A549 (cell line): ENCODE measurements at regions not wholly inside any gene's neighbourhood (a gene's known extent, or its start where the extent isn't known, plus 50 kb on each side); places are given as distances from the start of the nearest gene placed in this dataset.

Experiments used
- ATAC-seq, 2 experiments: fragments of 200-7000 bp in 1 of 2; fragments of >200 bp in 1 of 2; cut with Nextera tagmentation in 1 of 2; cut with Tn5 transposase in 1 of 2; 3 replicates each; pipeline versions ENCODE4 v1.8.0 to v1.9.1; 2018 to 2020; ENCODE audit warnings: mild to moderate bottlenecking in 1 of 2, moderate library complexity in 1 of 2
- CTCF ChIA-PET: fragments of 300-600 bp; sonication (Branson Sonifier 250); formaldehyde crosslinking; extraction: SDS; loops from one replicate; lab custom pipeline; 2021; ENCODE audit warnings: antibody characterized with exemption, inconsistent platforms; lab: Yijun Ruan, JAX
- POLR2A ChIA-PET: fragments of 350-600 bp; formaldehyde crosslinking; extraction: SDS; loops from one replicate; lab custom pipeline; 2021; ENCODE audit warnings: antibody characterized with exemption, inconsistent platforms; lab: Yijun Ruan, JAX
- DNase-seq, 2 experiments: peaks; one replicate each; pipeline versions ENCODE4 v3.0.0 to v3.0.0-alpha.2; 2011 to 2016; ENCODE audit warnings: low read depth in 1 of 2, low spot score in 1 of 2
- FAIRE-seq: peaks from 2 replicates; lab custom pipeline; 2011; peaks lifted over from hg19 to GRCh38; lab: Jason Lieb, UNC
- H3K27ac ChIP-seq, 2 experiments: fragments of >200 bp; sonication (Bioruptor Twin); formaldehyde crosslinking; 3 replicates each; pipeline ENCODE4 v1.5.1; 2016 to 2017
- H3K4me1 ChIP-seq: fragments of >200 bp; sonication (Bioruptor Twin); formaldehyde crosslinking; 3 replicates; pipeline ENCODE4 v1.6.1; 2016
- H3K4me2 ChIP-seq: fragments of >200 bp; sonication (Bioruptor Twin); formaldehyde crosslinking; 3 replicates; pipeline ENCODE4 v1.6.1; 2016
- H3K4me3 ChIP-seq: fragments of >200 bp; sonication (Bioruptor Twin); formaldehyde crosslinking; 3 replicates; pipeline ENCODE4 v1.5.1; 2016
- H3K9me3 ChIP-seq: fragments of >200 bp; sonication (Bioruptor Twin); formaldehyde crosslinking; 3 replicates; pipeline ENCODE4 v1.6.1; 2016
- BHLHE40 ChIP-seq: IDR thresholded peaks from 2 replicates; pipeline ENCODE4 v1.6.1; 2012; ENCODE audit warnings: low read depth, low read length, inconsistent platforms
- CBX2 ChIP-seq: fragments of 200-600 bp; sonication (generic); IDR thresholded peaks from 2 replicates; pipeline ENCODE4 v1.6.1; 2016; ENCODE audit warnings: low read depth, mild to moderate bottlenecking, borderline replicate concordance
- EHF ChIP-seq: fragments of 250-450 bp; sonication (Bioruptor Pico); IDR thresholded peaks from 2 replicates; pipeline ENCODE4 v1.5.0; 2020; ENCODE audit warnings: mild to moderate bottlenecking
- EHMT2 ChIP-seq: fragments of 200-600 bp; sonication (generic); IDR thresholded peaks from 2 replicates; pipeline ENCODE4 v1.6.1; 2016; ENCODE audit warnings: antibody characterized with exemption, low read depth, mild to moderate bottlenecking, moderate library complexity
- ESRRA ChIP-seq: fragments of 150-350 bp; IDR thresholded peaks from 2 replicates; pipeline ENCODE4 v1.6.1; 2014; ENCODE audit warnings: mild to moderate bottlenecking, low read length, borderline replicate concordance
- FOSL2 ChIP-seq, 2 experiments: fragments of 450-650 bp in 1 of 2; fragments of >200 bp in 1 of 2; sonication (Bioruptor Twin) in 1 of 2; formaldehyde crosslinking; IDR thresholded peaks; 2 replicates each; pipeline versions ENCODE4 v1.5.0 to v1.6.1; 2016 to 2020; ENCODE audit warnings: mild to moderate bottlenecking in 1 of 2, moderate library complexity in 1 of 2
- HDAC2 ChIP-seq: fragments of 200-600 bp; sonication (generic); IDR thresholded peaks from 2 replicates; pipeline ENCODE4 v1.6.1; 2016
- HOXB5 ChIP-seq: fragments of 250-450 bp; sonication (Bioruptor Pico); IDR thresholded peaks from 2 replicates; pipeline ENCODE4 v1.5.0; 2020; ENCODE audit warnings: mild to moderate bottlenecking, moderate library complexity
- JUN ChIP-seq, 2 experiments: fragments of >200 bp; sonication (Bioruptor Twin); formaldehyde crosslinking; IDR thresholded peaks; 2 replicates in 1 of 2; 3 replicates in 1 of 2; pipeline ENCODE4 v1.6.1; 2016 to 2017
- KDM1A ChIP-seq: fragments of 200-600 bp; sonication (generic); IDR thresholded peaks from 2 replicates; pipeline ENCODE4 v1.6.1; 2016; ENCODE audit warnings: low read depth, mild to moderate bottlenecking
- MAFK ChIP-seq: fragments of 450-650 bp; IDR thresholded peaks from 2 replicates; pipeline ENCODE4 v1.6.1; 2014; ENCODE audit not compliant: partially characterized antibody
- NFE2L2 ChIP-seq: fragments of 150-350 bp; conservative IDR thresholded peaks from 2 replicates; pipeline ENCODE4 v1.6.1; 2014; ENCODE audit warnings: low read length
- NPAS2 ChIP-seq: fragments of 250-450 bp; sonication (Bioruptor Pico); IDR thresholded peaks from 2 replicates; pipeline ENCODE4 v1.8.0; 2022; ENCODE audit warnings: mild to moderate bottlenecking, moderate library complexity, borderline replicate concordance
- NR3C1 ChIP-seq: fragments of >200 bp; sonication (Bioruptor Twin); formaldehyde crosslinking; IDR thresholded peaks from 3 replicates; pipeline ENCODE4 v1.6.1; 2017
- POLR2A ChIP-seq: IDR thresholded peaks from 2 replicates; pipeline ENCODE4 v1.6.1; 2012; ENCODE audit warnings: mild to moderate bottlenecking, low read length
- RARB ChIP-seq: fragments of 250-450 bp; sonication (Bioruptor Pico); IDR thresholded peaks from 2 replicates; pipeline ENCODE4 v1.8.0; 2021; ENCODE audit warnings: mild to moderate bottlenecking, moderate library complexity
- SMC3 ChIP-seq: fragments of >200 bp; sonication (Bioruptor Twin); formaldehyde crosslinking; IDR thresholded peaks from 3 replicates; pipeline ENCODE4 v1.6.1; 2018; ENCODE audit warnings: inconsistent platforms
- SREBF2 ChIP-seq: fragments of 450-650 bp; IDR thresholded peaks from 2 replicates; pipeline ENCODE4 v1.6.1; 2014; ENCODE audit warnings: mild to moderate bottlenecking, moderate library complexity
- TP53 ChIP-seq: fragments of 250-450 bp; sonication (Bioruptor Pico); IDR thresholded peaks from 2 replicates; pipeline ENCODE4 v1.5.0; 2021; ENCODE audit warnings: mild to moderate bottlenecking, moderate library complexity
- ZFP36 ChIP-seq: fragments of 450-650 bp; IDR thresholded peaks from 2 replicates; pipeline ENCODE4 v1.6.1; 2014; ENCODE audit warnings: borderline replicate concordance; ENCODE audit not compliant: partially characterized antibody
- WGBS: methylation state at CpG from one replicate; pipeline ENCODE4 v1.1.6; 2017; ENCODE audit errors: missing lambda C conversion rate; 5-methylcytosine and 5-hydroxymethylcytosine counted together
- TF ChIP-seq, protein P1 (sequence below): fragments of 200-600 bp; sonication (generic); IDR thresholded peaks from 2 replicates; pipeline ENCODE4 v1.6.1; 2016; ENCODE audit warnings: antibody characterized with exemption, mild to moderate bottlenecking, moderate library complexity
- TF ChIP-seq, protein P2 (sequence below): fragments of 250-450 bp; sonication (Bioruptor Pico); IDR thresholded peaks from 2 replicates; pipeline ENCODE4 v1.5.0; 2020; ENCODE audit warnings: low read depth, mild to moderate bottlenecking, moderate library complexity
- TF ChIP-seq, protein P3 (sequence below): fragments of 450-650 bp; IDR thresholded peaks from 2 replicates; pipeline ENCODE4 v1.6.1; 2014; ENCODE audit warnings: antibody characterized with exemption
- TF ChIP-seq, protein P4 (sequence below): fragments of >200 bp; sonication (Bioruptor Twin); formaldehyde crosslinking; IDR thresholded peaks from 2 replicates; pipeline ENCODE4 v1.6.1; 2016
- TF ChIP-seq, protein P5 (sequence below): IDR thresholded peaks from 2 replicates; pipeline ENCODE4 v1.6.1; 2012; ENCODE audit warnings: low read depth, borderline replicate concordance

DNA sequence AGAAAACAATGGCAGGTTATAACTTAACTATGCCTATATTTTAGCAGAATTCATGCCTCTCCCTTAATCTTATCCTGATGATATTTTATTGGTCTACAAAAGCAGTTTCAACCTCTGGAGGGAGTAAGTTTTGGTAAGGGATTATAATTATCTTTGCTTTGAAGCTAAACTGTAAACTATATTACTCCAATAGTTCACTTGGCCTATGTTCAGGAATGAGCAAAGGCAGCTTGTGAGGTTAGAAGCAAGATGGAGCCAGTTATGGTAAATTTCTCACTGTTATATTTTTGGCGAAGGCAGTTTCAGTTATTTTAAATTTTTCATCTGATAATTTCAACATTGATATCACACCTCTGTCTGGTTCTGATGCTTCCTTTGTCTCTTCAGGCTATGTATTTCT is 192.5 kb upstream of the RGPD4 start:
- no peak overlapping the region for H3K4me2 ChIP-seq
- no peak for DNase-seq
- 89% methylated on average over 1 of the region's 1 CpG for WGBS
- peaks cover 17% of the 10 kb centered on the region; the same call in 2 of the 3 replicates for H3K9me3 ChIP-seq
- ATAC-seq = no peak
- H3K4me3 ChIP-seq = no peak overlapping the region
- H3K4me1 ChIP-seq = no peaks in the 10 kb centered on the region
- FAIRE-seq = no peak
- ChIA-PET POLR2A (no interaction called here), CTCF (interaction anchor here (1.2 kb wide), 1 partner anchor 9 kb away, joined by 3 read pairs; no protein-coding TSS in a partner anchor)
- TF ChIP-seq, protein P1, sequence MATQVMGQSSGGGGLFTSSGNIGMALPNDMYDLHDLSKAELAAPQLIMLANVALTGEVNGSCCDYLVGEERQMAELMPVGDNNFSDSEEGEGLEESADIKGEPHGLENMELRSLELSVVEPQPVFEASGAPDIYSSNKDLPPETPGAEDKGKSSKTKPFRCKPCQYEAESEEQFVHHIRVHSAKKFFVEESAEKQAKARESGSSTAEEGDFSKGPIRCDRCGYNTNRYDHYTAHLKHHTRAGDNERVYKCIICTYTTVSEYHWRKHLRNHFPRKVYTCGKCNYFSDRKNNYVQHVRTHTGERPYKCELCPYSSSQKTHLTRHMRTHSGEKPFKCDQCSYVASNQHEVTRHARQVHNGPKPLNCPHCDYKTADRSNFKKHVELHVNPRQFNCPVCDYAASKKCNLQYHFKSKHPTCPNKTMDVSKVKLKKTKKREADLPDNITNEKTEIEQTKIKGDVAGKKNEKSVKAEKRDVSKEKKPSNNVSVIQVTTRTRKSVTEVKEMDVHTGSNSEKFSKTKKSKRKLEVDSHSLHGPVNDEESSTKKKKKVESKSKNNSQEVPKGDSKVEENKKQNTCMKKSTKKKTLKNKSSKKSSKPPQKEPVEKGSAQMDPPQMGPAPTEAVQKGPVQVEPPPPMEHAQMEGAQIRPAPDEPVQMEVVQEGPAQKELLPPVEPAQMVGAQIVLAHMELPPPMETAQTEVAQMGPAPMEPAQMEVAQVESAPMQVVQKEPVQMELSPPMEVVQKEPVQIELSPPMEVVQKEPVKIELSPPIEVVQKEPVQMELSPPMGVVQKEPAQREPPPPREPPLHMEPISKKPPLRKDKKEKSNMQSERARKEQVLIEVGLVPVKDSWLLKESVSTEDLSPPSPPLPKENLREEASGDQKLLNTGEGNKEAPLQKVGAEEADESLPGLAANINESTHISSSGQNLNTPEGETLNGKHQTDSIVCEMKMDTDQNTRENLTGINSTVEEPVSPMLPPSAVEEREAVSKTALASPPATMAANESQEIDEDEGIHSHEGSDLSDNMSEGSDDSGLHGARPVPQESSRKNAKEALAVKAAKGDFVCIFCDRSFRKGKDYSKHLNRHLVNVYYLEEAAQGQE = no peak
- no peak for TF ChIP-seq ESRRA
- TF ChIP-seq KDM1A = no peak
- TF ChIP-seq SMC3 = no peak
- no peak for TF ChIP-seq BHLHE40
- TF ChIP-seq, protein P2, sequence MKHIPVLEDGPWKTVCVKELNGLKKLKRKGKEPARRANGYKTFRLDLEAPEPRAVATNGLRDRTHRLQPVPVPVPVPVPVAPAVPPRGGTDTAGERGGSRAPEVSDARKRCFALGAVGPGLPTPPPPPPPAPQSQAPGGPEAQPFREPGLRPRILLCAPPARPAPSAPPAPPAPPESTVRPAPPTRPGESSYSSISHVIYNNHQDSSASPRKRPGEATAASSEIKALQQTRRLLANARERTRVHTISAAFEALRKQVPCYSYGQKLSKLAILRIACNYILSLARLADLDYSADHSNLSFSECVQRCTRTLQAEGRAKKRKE (CRISPR knock-in tag) = no peak
- no peak for TF ChIP-seq NR3C1
- TF ChIP-seq EHF (CRISPR knock-in tag) = no peak
- H3K27ac ChIP-seq = 0 out of 6 replicates have a peak overlapping the region, but pooled peaks have one; percentile 25 to 26

DNA sequence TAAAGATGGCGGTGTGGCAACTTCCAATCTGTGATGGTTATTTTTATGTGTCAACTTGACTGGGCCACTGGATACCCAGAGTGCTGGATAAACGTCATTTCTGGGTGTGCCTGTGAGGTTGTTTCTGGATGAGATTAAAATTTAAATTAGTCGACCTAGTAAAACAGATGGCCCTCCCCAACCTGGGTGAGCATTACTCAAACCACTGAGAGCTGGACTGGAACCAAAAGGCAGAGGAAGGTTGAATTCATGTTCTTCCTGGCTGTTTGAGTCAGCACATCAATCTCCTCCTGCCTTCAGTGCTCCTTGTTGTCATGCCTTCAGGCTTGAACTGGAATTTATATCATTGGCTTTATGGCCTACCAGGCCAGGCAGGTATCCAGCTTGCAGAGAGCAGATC is 190.8 kb upstream of the RGPD4 start:
- H3K4me1 ChIP-seq = no peaks in the 10 kb centered on the region
- no peak overlapping the region for H3K4me3 ChIP-seq
- H3K4me2 ChIP-seq = no peak overlapping the region
- TF ChIP-seq, protein P3, sequence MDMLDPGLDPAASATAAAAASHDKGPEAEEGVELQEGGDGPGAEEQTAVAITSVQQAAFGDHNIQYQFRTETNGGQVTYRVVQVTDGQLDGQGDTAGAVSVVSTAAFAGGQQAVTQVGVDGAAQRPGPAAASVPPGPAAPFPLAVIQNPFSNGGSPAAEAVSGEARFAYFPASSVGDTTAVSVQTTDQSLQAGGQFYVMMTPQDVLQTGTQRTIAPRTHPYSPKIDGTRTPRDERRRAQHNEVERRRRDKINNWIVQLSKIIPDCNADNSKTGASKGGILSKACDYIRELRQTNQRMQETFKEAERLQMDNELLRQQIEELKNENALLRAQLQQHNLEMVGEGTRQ = no peak
- TF ChIP-seq, protein P4, sequence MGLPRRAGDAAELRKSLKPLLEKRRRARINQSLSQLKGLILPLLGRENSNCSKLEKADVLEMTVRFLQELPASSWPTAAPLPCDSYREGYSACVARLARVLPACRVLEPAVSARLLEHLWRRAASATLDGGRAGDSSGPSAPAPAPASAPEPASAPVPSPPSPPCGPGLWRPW = no peak
- TF ChIP-seq HOXB5 (no peak), NPAS2 (CRISPR knock-in tag) (no peak), POLR2A (no peak), MAFK (no peak), HDAC2 (no peak), EHMT2 (no peak), ZFP36 (no peak), NR3C1 (no peak), TP53 (no peak), JUN (IDR thresholded peaks at IDR 0.05) (no peak), RARB (no peak), CBX2 (no peak), SREBF2 (no peak), NFE2L2 (no peak), FOSL2 (IDR thresholded peaks at IDR 0.05) (no peak), FOSL2 (CRISPR knock-in tag; IDR thresholded peaks at IDR 0.05) (no peak)
- TF ChIP-seq, protein P5, sequence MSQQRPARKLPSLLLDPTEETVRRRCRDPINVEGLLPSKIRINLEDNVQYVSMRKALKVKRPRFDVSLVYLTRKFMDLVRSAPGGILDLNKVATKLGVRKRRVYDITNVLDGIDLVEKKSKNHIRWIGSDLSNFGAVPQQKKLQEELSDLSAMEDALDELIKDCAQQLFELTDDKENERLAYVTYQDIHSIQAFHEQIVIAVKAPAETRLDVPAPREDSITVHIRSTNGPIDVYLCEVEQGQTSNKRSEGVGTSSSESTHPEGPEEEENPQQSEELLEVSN = no peak
- no peak overlapping the region for H3K27ac ChIP-seq
- WGBS = 50% methylated on average over 3 of the region's 3 CpGs
- ATAC-seq (no peak), DNase-seq (no peak), FAIRE-seq (no peak)
- peaks cover 17% of the 10 kb centered on the region; the same call in 2 of the 3 replicates for H3K9me3 ChIP-seq
- ChIA-PET POLR2A (no interaction called here), CTCF (no interaction called here)
